HepG2 (cell line): ENCODE measurements at regions not wholly inside any gene's neighbourhood (a gene's known extent, or its start where the extent isn't known, plus 50 kb on each side); places are given as distances from the start of the nearest gene placed in this dataset.

Experiments used
- HCFC1 ChIP-seq: fragments of 150-350 bp; IDR thresholded peaks from 2 replicates; pipeline ENCODE4 v1.6.1; 2014; ENCODE audit warnings: low read depth, low read length
- KLF16 ChIP-seq, 2 experiments: sonication (generic) in 1 of 2; formaldehyde crosslinking in 1 of 2; IDR thresholded peaks; 2 replicates each; pipeline versions ENCODE4 v1.6.1 to v1.8.0; 2016 to 2023; ENCODE audit warnings: missing genetic modification reagents in 2 of 2, missing compliant biosample characterization in 1 of 2
- PPARG ChIP-seq: conservative IDR thresholded peaks from 2 replicates; pipeline ENCODE4 v1.6.1; 2016; ENCODE audit warnings: missing biosample characterization, missing genetic modification reagents

DNA sequence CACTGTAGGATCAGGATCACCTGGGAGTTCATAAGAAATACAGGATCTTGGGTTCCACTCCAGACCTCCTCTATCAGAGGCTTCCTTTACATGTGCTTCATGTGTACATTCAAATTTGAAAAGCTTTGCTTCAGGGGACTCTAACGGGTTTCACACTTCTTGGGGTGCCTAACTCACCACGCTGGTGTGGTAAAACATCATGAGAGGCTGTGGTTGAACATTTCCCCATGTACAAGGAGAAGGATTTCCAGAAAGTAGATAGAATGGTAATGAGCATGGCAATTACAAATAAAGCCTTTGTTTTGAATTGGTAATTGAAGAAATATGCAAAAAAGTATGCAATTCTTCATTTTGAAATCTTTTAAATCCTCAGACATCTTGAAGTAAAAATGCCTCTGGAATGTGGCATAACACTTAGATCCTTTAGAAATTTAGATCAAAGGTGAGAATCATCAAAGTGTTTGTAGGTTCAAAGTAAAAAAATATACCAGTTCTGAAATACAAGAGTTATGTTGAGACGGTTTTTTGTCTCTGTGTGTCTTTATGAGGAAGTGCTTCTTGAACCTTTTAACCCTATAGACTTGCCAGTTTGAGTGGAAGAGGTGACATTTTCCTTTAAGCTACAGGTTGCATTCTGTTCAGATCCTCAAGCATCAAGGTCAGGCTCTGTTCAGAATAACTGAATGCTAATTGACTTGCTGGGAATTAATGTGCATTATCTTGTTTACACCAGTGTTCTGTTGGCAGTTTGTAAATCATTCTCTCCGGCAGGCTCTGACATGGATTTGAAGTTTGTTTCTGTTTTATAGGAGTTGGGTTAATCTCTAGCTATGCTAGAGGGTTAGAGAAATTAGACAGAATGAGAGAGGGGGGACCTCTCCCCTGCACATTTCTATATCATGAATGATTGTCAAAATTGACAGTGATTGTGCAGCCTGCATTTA is 415.3 kb downstream of the MAN2A1 start:
- TF ChIP-seq HCFC1 (no peak), PPARG (CRISPR knock-in tag) (no peak), KLF16 (CRISPR knock-in tag; IDR thresholded peaks at IDR 0.05) (no peak)
